Transverse colon (tissue), 4 donors: ENCODE measurements at regions not wholly inside any gene's neighbourhood (a gene's known extent, or its start where the extent isn't known, plus 50 kb on each side); places are given as distances from the start of the nearest gene placed in this dataset.

Experiments used
- DNase-seq: peaks from one replicate; pipeline ENCODE4 v3.0.0-alpha.2; 2019
- H3K27ac ChIP-seq, 4 donors: fragments of 200-600 bp; sonication (generic); 2 replicates each; pipeline ENCODE4 v1.5.1; 2016 to 2018; ENCODE audit warnings: inconsistent platforms in 4 of 4
- H3K27me3 ChIP-seq: fragments of 200-600 bp; sonication (generic); 2 replicates; pipeline ENCODE4 v1.5.1; 2017; ENCODE audit warnings: inconsistent platforms
- H3K36me3 ChIP-seq, 4 donors: fragments of 200-600 bp; sonication (generic); 2 replicates each; pipeline ENCODE4 v1.5.1; 2017 to 2019; ENCODE audit warnings: inconsistent platforms in 4 of 4
- H3K4me1 ChIP-seq, 4 donors: fragments of 200-600 bp; sonication (generic); 2 replicates each; pipeline ENCODE4 v1.5.1; 2017 to 2020; ENCODE audit warnings: inconsistent platforms in 4 of 4
- H3K4me3 ChIP-seq, 4 donors: fragments of 200-600 bp; sonication (generic); 1 replicate in 1 of 4; 2 replicates in 3 of 4; pipeline versions ENCODE4 v1.5.1 to v1.6.1; 2017 to 2019; ENCODE audit warnings: inconsistent platforms in 4 of 4
- H3K9me3 ChIP-seq, 2 donors: fragments of 200-600 bp; sonication (generic); 2 replicates each; pipeline ENCODE4 v1.5.1; 2017 to 2019; ENCODE audit warnings: inconsistent platforms in 2 of 2
- CTCF ChIP-seq, 5 experiments: fragments of 200-600 bp in 3 of 5; fragments of 450-650 bp in 2 of 5; sonication (generic) in 3 of 5; IDR thresholded peaks; 1 replicate in 2 of 5; 2 replicates in 3 of 5; pipeline ENCODE4 v1.5.1; 2016 to 2017; ENCODE audit warnings: antibody characterized with exemption in 5 of 5, inconsistent platforms in 3 of 5, mild to moderate bottlenecking in 2 of 5, moderate library complexity in 1 of 5
- EP300 ChIP-seq: sonication (generic); formaldehyde crosslinking; IDR thresholded peaks from one replicate; pipeline ENCODE4 v1.6.1; 2017; ENCODE audit warnings: antibody characterized with exemption, low read depth
- POLR2A ChIP-seq: fragments of 450-650 bp; IDR thresholded peaks from one replicate; pipeline ENCODE4 v1.6.1; 2016; ENCODE audit warnings: antibody characterized with exemption, mild to moderate bottlenecking, moderate library complexity
- POLR2AphosphoS5 ChIP-seq, 3 donors: sonication (generic); formaldehyde crosslinking; IDR thresholded peaks; one replicate each; pipeline ENCODE4 v1.6.1; 2016; ENCODE audit warnings: antibody characterized with exemption in 3 of 3
- WGBS, 2 donors: methylation state at CpG; one replicate each; pipeline ENCODE4 v1.1.5; 2018; ENCODE audit warnings: low coverage in 1 of 2; 5-methylcytosine and 5-hydroxymethylcytosine counted together
- in situ Hi-C, 4 donors: fragments of 200-750 bp; cut with MboI; loops; one replicate each; pipeline versions ENCODE4 v1.15.0 to v1.15.1; 2017; ENCODE audit warnings: low sequenced_read_pairs in 3 of 4, low pct_ligation_motif_present in 1 of 4, low pct_unique_long_range_greater_than_20kb in 1 of 4
- intact Hi-C: fragments of 100-400 bp; cut with DNase I; formaldehyde crosslinking; loops from one replicate; pipeline ENCODE4 v1.15.1; 2023; ENCODE audit warnings: low total_unique reads

- H3K4me3 ChIP-seq = no peak overlapping the region
- H3K4me1 ChIP-seq = no peaks in the 10 kb centered on the region
- in situ Hi-C loops = no loop called here
- no peaks in the 10 kb centered on the region for H3K9me3 ChIP-seq
- H3K36me3 ChIP-seq = no peaks in the 10 kb centered on the region
- no peak overlapping the region for H3K27ac ChIP-seq
- DNase-seq = no peak
- TF ChIP-seq POLR2A (no peak), CTCF (IDR thresholded peaks at IDR 0.05) (no peak), EP300 (no peak), POLR2AphosphoS5 (IDR thresholded peaks at IDR 0.05) (no peak)
- intact Hi-C loops = no loop called here
- 67 to 68% methylated on average over 5 of the region's 5 CpGs for WGBS, 2 donors
- H3K27me3 ChIP-seq = no peaks in the 10 kb centered on the region
These were observed 246.8 kb upstream of the STXBP5 start for GRCh38 chr6:146957181-146958093.

GRCh38 chr6:146961831-146962230 is 242.4 kb upstream of the STXBP5 start:
- H3K36me3 ChIP-seq = no peaks in the 10 kb centered on the region
- in situ Hi-C loops = no loop called here
- TF ChIP-seq POLR2A (no peak), EP300 (no peak), CTCF (IDR thresholded peaks at IDR 0.05) (no peak), POLR2AphosphoS5 (IDR thresholded peaks at IDR 0.05) (no peak)
- no peak for DNase-seq
- H3K27ac ChIP-seq = no peak overlapping the region
- H3K9me3 ChIP-seq = peaks cover 8 to 9% of the 10 kb centered on the region in 2 donors
- H3K4me3 ChIP-seq = no peak overlapping the region
- WGBS, 2 donors = 81 to 85% methylated on average over 1 of the region's 1 CpG
- no peaks in the 10 kb centered on the region for H3K27me3 ChIP-seq
- intact Hi-C loops = no loop called here
- no peaks in the 10 kb centered on the region for H3K4me1 ChIP-seq

- WGBS, 2 donors = 66 to 77% methylated on average over 2 of the region's 2 CpGs
- H3K27ac ChIP-seq = no peak overlapping the region
- TF ChIP-seq POLR2A (no peak), POLR2AphosphoS5 (IDR thresholded peaks at IDR 0.05) (no peak), CTCF (IDR thresholded peaks at IDR 0.05) (no peak), EP300 (no peak)
- peaks cover 8 to 9% of the 10 kb centered on the region in 2 donors for H3K9me3 ChIP-seq
- no peaks in the 10 kb centered on the region for H3K4me1 ChIP-seq
- in situ Hi-C loops = no loop called here
- no peak overlapping the region for H3K4me3 ChIP-seq
- no peaks in the 10 kb centered on the region for H3K27me3 ChIP-seq
- intact Hi-C loops = no loop called here
- no peak for DNase-seq
- H3K36me3 ChIP-seq = no peaks in the 10 kb centered on the region
These were observed 241.9 kb upstream of the STXBP5 start for GRCh38 chr6:146962329-146962728.

GRCh38 chr6:146965110-146965689 is 239.0 kb upstream of the STXBP5 start:
- Histone ChIP-seq H3K36me3 (no peaks in the 10 kb centered on the region), H3K9me3 (peaks cover 8 to 9% of the 10 kb centered on the region in 2 donors), H3K27ac (no peak overlapping the region), H3K27me3 (no peaks in the 10 kb centered on the region), H3K4me3 (no peak overlapping the region), H3K4me1 (no peaks in the 10 kb centered on the region)
- no peak for TF ChIP-seq CTCF (IDR thresholded peaks at IDR 0.05)
- no peak for TF ChIP-seq POLR2A
- no peak for TF ChIP-seq EP300
- TF ChIP-seq POLR2AphosphoS5 (IDR thresholded peaks at IDR 0.05) = no peak
- WGBS, 2 donors = 69% methylated on average over 1 of the region's 1 CpG; no CpG with 5 or more reads in 1 of the 2 donors
- DNase-seq = no peak
- in situ Hi-C loops (no loop called here), intact Hi-C loops (no loop called here)
